ENCODE measurements at regions not wholly inside any gene's neighbourhood (a gene's known extent, or its start where the extent isn't known, plus 50 kb on each side); places are given as distances from the start of the nearest gene placed in this dataset.

- intact Hi-C loops (cut with DNase I), result no loop called here
- no peaks in the 10 kb centered on the region for H3K4me1 ChIP-seq
- TF ChIP-seq CTCF (IDR thresholded peaks at IDR 0.05), result no peak
- no peaks in the 10 kb centered on the region for H3K9me3 ChIP-seq
- no peak overlapping the region for H3K27ac ChIP-seq
- H3K27me3 ChIP-seq, result no peaks in the 10 kb centered on the region
- H3K4me3 ChIP-seq, result no peak overlapping the region
- no peak for DNase-seq
- H3K9ac ChIP-seq (ENCODE audit: low read depth in 2 of 2, low read length in 2 of 2), result no peak overlapping the region
- no peaks in the 10 kb centered on the region for H3K36me3 ChIP-seq
Measured at GRCh38 chr5:123805300-123805699, 293.3 kb downstream of the CSNK1G3 start.

GRCh38 chr5:123803359-123803758 is 291.4 kb downstream of the CSNK1G3 start:
- no peaks in the 10 kb centered on the region for H3K4me1 ChIP-seq
- H3K9me3 ChIP-seq, result no peaks in the 10 kb centered on the region
- no peak for DNase-seq
- TF ChIP-seq CTCF (IDR thresholded peaks at IDR 0.05), result no peak
- H3K4me3 ChIP-seq, result no peak overlapping the region
- no peaks in the 10 kb centered on the region for H3K27me3 ChIP-seq
- no peak overlapping the region for H3K27ac ChIP-seq
- no peak overlapping the region for H3K9ac ChIP-seq (ENCODE audit: low read depth in 2 of 2, low read length in 2 of 2)
- intact Hi-C loops (cut with DNase I), result no loop called here
- H3K36me3 ChIP-seq, result no peaks in the 10 kb centered on the region

- Histone ChIP-seq H3K4me1 (no peaks in the 10 kb centered on the region), H3K27ac (no peak overlapping the region), H3K4me3 (no peak overlapping the region), H3K9me3 (no peaks in the 10 kb centered on the region), H3K9ac (ENCODE audit: low read depth in 2 of 2, low read length in 2 of 2) (no peak overlapping the region), H3K36me3 (no peaks in the 10 kb centered on the region), H3K27me3 (no peaks in the 10 kb centered on the region)
- TF ChIP-seq CTCF (IDR thresholded peaks at IDR 0.05), result no peak
- DNase-seq, result no peak
- intact Hi-C loops (cut with DNase I), result no loop called here
Measured at GRCh38 chr5:123802298-123802951, 290.4 kb downstream of the CSNK1G3 start.

GRCh38 chr5:123800640-123801039 is 288.7 kb downstream of the CSNK1G3 start:
- H3K4me3 ChIP-seq, result no peak overlapping the region
- no peaks in the 10 kb centered on the region for H3K9me3 ChIP-seq
- DNase-seq, result no peak
- TF ChIP-seq CTCF (IDR thresholded peaks at IDR 0.05), result no peak
- H3K27me3 ChIP-seq, result no peaks in the 10 kb centered on the region
- H3K9ac ChIP-seq (ENCODE audit: low read depth in 2 of 2, low read length in 2 of 2), result no peak overlapping the region
- H3K36me3 ChIP-seq, result no peaks in the 10 kb centered on the region
- no peaks in the 10 kb centered on the region for H3K4me1 ChIP-seq
- intact Hi-C loops (cut with DNase I), result no loop called here
- H3K27ac ChIP-seq, result no peak overlapping the region

- intact Hi-C loops (cut with DNase I), result no loop called here
- DNase-seq, result no peak
- Histone ChIP-seq H3K9ac (ENCODE audit: low read depth in 2 of 2, low read length in 2 of 2) (no peak overlapping the region), H3K27me3 (no peaks in the 10 kb centered on the region), H3K4me1 (no peaks in the 10 kb centered on the region), H3K4me3 (no peak overlapping the region), H3K9me3 (no peaks in the 10 kb centered on the region), H3K27ac (no peak overlapping the region), H3K36me3 (no peaks in the 10 kb centered on the region)
- no peak for TF ChIP-seq CTCF (IDR thresholded peaks at IDR 0.05)
Measured at GRCh38 chr5:123795688-123796087, 283.7 kb downstream of the CSNK1G3 start.

All from colonic mucosa (tissue), 4 donors.